Coronary artery (tissue), 2 donors: ENCODE measurements at regions not wholly inside any gene's neighbourhood (a gene's known extent, or its start where the extent isn't known, plus 50 kb on each side); places are given as distances from the start of the nearest gene placed in this dataset.
A peak's percentile ranks its signal among the peaks of the same experiment; 100 is the strongest.

Experiments
- DNase-seq: peaks from one replicate; pipeline ENCODE4 v3.0.0-alpha.2; 2017; ENCODE audit warnings: low spot score
- H3K27ac ChIP-seq, 2 donors: fragments of 200-600 bp; sonication (generic); one replicate each; pipeline ENCODE4 v1.5.1; 2016 to 2019
- H3K4me3 ChIP-seq: fragments of 200-600 bp; sonication (generic); 2 replicates; pipeline ENCODE4 v1.5.1; 2016; ENCODE audit warnings: mild to moderate bottlenecking, moderate library complexity
- CTCF ChIP-seq: fragments of 200-600 bp; sonication (generic); IDR thresholded peaks from one replicate; pipeline ENCODE4 v1.5.1; 2019; ENCODE audit warnings: antibody characterized with exemption

DNA sequence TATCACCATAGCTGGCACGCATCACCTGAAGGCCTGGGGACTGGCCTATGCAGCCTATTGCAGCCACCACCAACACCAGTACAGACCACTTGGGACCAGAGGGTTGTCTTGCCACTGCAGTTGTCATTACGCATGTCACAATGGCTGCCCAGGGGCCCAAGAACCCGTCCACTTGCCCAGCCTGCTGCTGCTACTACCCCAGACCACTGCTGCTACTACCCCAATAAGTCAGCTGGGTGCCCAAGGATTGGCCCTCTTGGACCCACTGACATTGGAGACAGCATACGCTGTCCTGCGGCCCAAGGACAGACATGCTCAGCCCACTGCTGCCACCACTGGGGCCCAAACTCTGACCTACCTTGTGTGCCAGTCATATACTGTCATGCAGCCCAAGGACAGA lies 102.7 kb upstream of the OR9Q1 start:
- TF ChIP-seq CTCF, result no peak
- DNase-seq, result peak; percentile 54
- Histone ChIP-seq H3K4me3 (no peak overlapping the region), H3K27ac (no peak overlapping the region)

GRCh38 chr11:57932105-57932504 lies 91.6 kb upstream of the OR9Q1 start:
- Histone ChIP-seq H3K27ac (no peak overlapping the region), H3K4me3 (no peak overlapping the region)
- DNase-seq, result no peak
- no peak for TF ChIP-seq CTCF

DNA sequence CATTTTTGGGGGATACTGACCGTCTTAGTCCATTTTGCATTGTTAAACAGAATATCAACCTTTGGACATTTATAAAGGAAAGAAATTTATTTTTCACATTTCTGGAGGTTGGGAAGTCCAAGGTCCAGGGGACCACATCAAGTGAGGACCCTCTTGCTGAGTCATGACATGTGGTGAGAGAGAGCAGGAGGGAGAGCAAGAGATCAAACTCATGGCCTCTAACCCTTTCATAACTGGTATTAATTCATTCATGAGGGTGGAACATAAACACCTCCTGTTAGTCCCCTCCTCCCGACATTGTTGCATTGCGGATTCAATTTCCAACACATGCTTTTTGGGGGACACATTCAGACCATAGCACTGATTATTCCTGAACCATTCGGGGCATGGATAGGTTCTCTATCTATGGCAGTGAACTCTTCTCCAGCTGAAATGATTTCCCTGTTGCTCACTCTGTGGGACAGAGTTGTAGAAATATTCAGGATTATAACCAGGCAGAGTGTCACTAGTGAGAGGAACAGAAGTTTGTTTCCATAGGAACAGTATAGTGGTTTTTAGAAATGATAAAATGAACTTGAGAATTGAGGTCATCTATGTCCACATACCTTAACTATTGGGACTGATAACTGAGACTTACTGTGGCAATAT lies 88.2 kb upstream of the OR9Q1 start:
- DNase-seq, result no peak
- Histone ChIP-seq H3K27ac (no peak overlapping the region), H3K4me3 (no peak overlapping the region)
- no peak for TF ChIP-seq CTCF

DNA sequence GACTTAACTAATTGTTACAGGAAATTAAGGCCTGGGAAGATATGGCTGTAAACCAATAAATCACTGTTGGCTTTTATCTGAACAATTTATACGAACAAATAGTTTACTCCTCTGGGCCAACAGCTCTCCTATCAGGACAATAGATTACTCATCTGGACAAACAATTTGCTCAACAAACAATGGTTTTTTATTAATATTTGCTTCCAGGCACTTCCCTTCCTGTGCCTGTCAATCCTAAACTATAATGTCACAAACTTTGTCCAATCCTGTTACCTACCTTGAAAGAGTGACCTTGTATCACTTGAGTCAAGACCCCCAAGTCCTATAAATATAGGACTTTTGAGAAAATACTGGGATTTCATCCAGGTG lies 87.6 kb upstream of the OR9Q1 start:
- no peak for TF ChIP-seq CTCF
- H3K4me3 ChIP-seq, result no peak overlapping the region
- no peak for DNase-seq
- H3K27ac ChIP-seq, result no peak overlapping the region

- no peak overlapping the region for H3K27ac ChIP-seq
- TF ChIP-seq CTCF, result no peak
- H3K4me3 ChIP-seq, result no peak overlapping the region
- DNase-seq, result no peak
These were observed 86.2 kb upstream of the OR9Q1 start for GRCh38 chr11:57937431-57937830.

GRCh38 chr11:57938351-57938750 lies 85.3 kb upstream of the OR9Q1 start:
- no peak overlapping the region for H3K4me3 ChIP-seq
- DNase-seq, result no peak
- TF ChIP-seq CTCF, result no peak
- no peak overlapping the region for H3K27ac ChIP-seq

- Histone ChIP-seq H3K4me3 (no peak overlapping the region), H3K27ac (no peak overlapping the region)
- DNase-seq, result peak; percentile 29
- no peak for TF ChIP-seq CTCF
These were observed 83.5 kb upstream of the OR9Q1 start for GRCh38 chr11:57940044-57940756.
